Activated CD8-positive, alpha-beta memory T cell treated with anti-CD3 and anti-CD28 coated beads for 1 hour (primary cell): ENCODE measurements at regions not wholly inside any gene's neighbourhood (a gene's known extent, or its start where the extent isn't known, plus 50 kb on each side); places are given as distances from the start of the nearest gene placed in this dataset.

Experiments used
- DNase-seq, 2 donors: peaks; one replicate each; pipeline ENCODE4 v3.0.0-alpha.2; 2020; ENCODE audit warnings: low read depth in 1 of 2; ENCODE audit errors: extremely low read depth in 1 of 2

- DNase-seq = no peak
Observed at GRCh38 chr1:157292809-157293564, 154.8 kb upstream of the ETV3 start.

GRCh38 chr1:157292302-157292701 lies 154.1 kb upstream of the ETV3 start:
- no peak for DNase-seq

- DNase-seq = no peak
Observed at GRCh38 chr1:157291083-157291482, 152.9 kb upstream of the ETV3 start.

- no peak for DNase-seq
Observed at GRCh38 chr1:157289424-157290105, 151.4 kb upstream of the ETV3 start.

- no peak for DNase-seq
Observed at GRCh38 chr1:157288996-157289395, 150.8 kb upstream of the ETV3 start.

- no peak for DNase-seq
Observed at GRCh38 chr1:157288492-157288891, 150.3 kb upstream of the ETV3 start.

- no peak for DNase-seq
Observed at GRCh38 chr1:157288006-157288405, 149.8 kb upstream of the ETV3 start.

- no peak for DNase-seq
Observed at GRCh38 chr1:157287462-157287861, 149.3 kb upstream of the ETV3 start.

- no peak for DNase-seq
Observed at GRCh38 chr1:157286646-157287420, 148.6 kb upstream of the ETV3 start.

GRCh38 chr1:157286096-157286495 lies 147.9 kb upstream of the ETV3 start:
- DNase-seq = no peak

- DNase-seq = no peak
Observed at GRCh38 chr1:157284451-157284850, 146.3 kb upstream of the ETV3 start.

GRCh38 chr1:157279802-157280140 lies 141.6 kb upstream of the ETV3 start:
- no peak for DNase-seq

- no peak for DNase-seq
Observed at GRCh38 chr1:157279138-157279801, 141.1 kb upstream of the ETV3 start.

- DNase-seq = no peak
Observed at GRCh38 chr1:157278383-157279137, 140.4 kb upstream of the ETV3 start.

GRCh38 chr1:157277913-157278312 lies 139.7 kb upstream of the ETV3 start:
- DNase-seq = no peak

GRCh38 chr1:157277281-157277680 lies 139.1 kb upstream of the ETV3 start:
- DNase-seq = no peak

- no peak for DNase-seq
Observed at GRCh38 chr1:157274698-157275534, 136.7 kb upstream of the ETV3 start.

- DNase-seq = no peak
Observed at GRCh38 chr1:157272729-157273524, 134.7 kb upstream of the ETV3 start.

GRCh38 chr1:157272264-157272663 lies 134.1 kb upstream of the ETV3 start:
- no peak for DNase-seq
